GM23338 (cell line): ENCODE measurements at regions not wholly inside any gene's neighbourhood (a gene's known extent, or its start where the extent isn't known, plus 50 kb on each side); places are given as distances from the start of the nearest gene placed in this dataset.

Experiments used
- CTCF ChIP-seq, 2 experiments: fragments of 200-600 bp in 1 of 2; sonication (generic) in 1 of 2; conservative IDR thresholded peaks; 2 replicates each; pipeline versions ENCODE4 v1.5.1 to v1.6.1; 2016 to 2017; ENCODE audit warnings: antibody characterized with exemption in 2 of 2, low read depth in 2 of 2, mild to moderate bottlenecking in 2 of 2, moderate library complexity in 1 of 2
- EZH2 ChIP-seq: fragments of 200-600 bp; sonication (generic); IDR thresholded peaks from one replicate; pipeline ENCODE4 v1.8.0; 2017; ENCODE audit warnings: antibody characterized with exemption, mild to moderate bottlenecking, low read depth; ENCODE audit not compliant: unreplicated experiment
- EZH2phosphoT487 ChIP-seq: fragments of 200-600 bp; sonication (generic); IDR thresholded peaks from one replicate; pipeline ENCODE4 v1.8.1; 2018; ENCODE audit warnings: antibody characterized with exemption; ENCODE audit not compliant: unreplicated experiment
- JUNB ChIP-seq: IDR thresholded peaks from one replicate; pipeline ENCODE4 v1.6.1; 2016; ENCODE audit warnings: antibody characterized with exemption; ENCODE audit not compliant: unreplicated experiment
- NANOG ChIP-seq: IDR thresholded peaks from 2 replicates; pipeline ENCODE4 v1.6.1; 2016; ENCODE audit warnings: antibody characterized with exemption, borderline replicate concordance
- POLR2AphosphoS5 ChIP-seq: IDR thresholded peaks from 2 replicates; pipeline ENCODE4 v1.6.1; 2016; ENCODE audit warnings: antibody characterized with exemption, low read depth
- REST ChIP-seq: IDR thresholded peaks from one replicate; pipeline ENCODE4 v1.6.1; 2018; ENCODE audit warnings: antibody characterized with exemption; ENCODE audit not compliant: unreplicated experiment
- STAT1 ChIP-seq: IDR thresholded peaks from one replicate; pipeline ENCODE4 v1.6.1; 2016; ENCODE audit warnings: antibody characterized with exemption; ENCODE audit not compliant: unreplicated experiment

GRCh38 chr2:67050622-67051021 is 346.5 kb upstream of the ETAA1 start:
- TF ChIP-seq POLR2AphosphoS5 (no peak), CTCF (conservative IDR thresholded peaks at IDR 0.05; ENCODE audit: low read depth in 2 of 2) (no peak), EZH2phosphoT487 (no peak), JUNB (no peak), EZH2 (no peak), NANOG (no peak), REST (no peak), STAT1 (no peak)
